ENCODE measurements at regions not wholly inside any gene's neighbourhood (a gene's known extent, or its start where the extent isn't known, plus 50 kb on each side); places are given as distances from the start of the nearest gene placed in this dataset.
"Not testable (repeated sequence)": the region's sequence is repeated elsewhere in the genome, so short reads cannot be mapped to it uniquely, and the experiment has no call there.

GRCh38 chr1:243049716-243050115 lies 205.4 kb downstream of the CEP170 start:
- H3K79me2 ChIP-seq (ENCODE audit: insufficient read depth, low read length); H3K36me3 Mint-ChIP-seq; H3K9me3 Mint-ChIP-seq; H2AFZ ChIP-seq (ENCODE audit: insufficient read depth, low read depth, low read length, poor library complexity, severe bottlenecking); H3K4me2 ChIP-seq (replicated peaks; ENCODE audit: extremely low read depth, low read length, poor library complexity, severe bottlenecking); H3K4me3 Mint-ChIP-seq; H3K9me3 ChIP-seq (replicated peaks in 1 of 2; ENCODE audit: control insufficient read depth in 1 of 2, insufficient read depth in 1 of 2, low read length in 2 of 2); H3K36me3 ChIP-seq (replicated peaks in 1 of 2; ENCODE audit: control insufficient read depth in 1 of 2, insufficient read depth in 2 of 2, low read length in 2 of 2); H3K27ac ChIP-seq (ENCODE audit: low read depth in 1 of 2, low read length in 2 of 2); H3K4me1 Mint-ChIP-seq; DNase-seq; H3K4me3 ChIP-seq (replicated peaks in 1 of 3; ENCODE audit: low read depth in 2 of 3, low read length in 3 of 3); intact Hi-C loops (cut with micrococcal nuclease); H4K20me1 ChIP-seq (ENCODE audit: insufficient read depth, low read length); H3K4me1 ChIP-seq (ENCODE audit: control insufficient read depth in 1 of 2, insufficient read depth in 2 of 2, low read length in 2 of 2); H3K27me3 ChIP-seq (ENCODE audit: control insufficient read depth in 2 of 2, insufficient read depth in 2 of 2, low read length in 2 of 2); H3K27me3 Mint-ChIP-seq (ENCODE audit: low read depth in 3 of 3); H3K27ac Mint-ChIP-seq; H3K9ac ChIP-seq (ENCODE audit: insufficient read depth, low read length, poor library complexity, severe bottlenecking): not testable (repeated sequence)
- WGBS (ENCODE audit: insufficient coverage) = 87% methylated on average over 3 of the region's 14 CpGs

- H3K4me3 ChIP-seq (replicated peaks in 1 of 3; ENCODE audit: low read depth in 2 of 3, low read length in 3 of 3); H3K9me3 Mint-ChIP-seq; H3K9me3 ChIP-seq (replicated peaks in 1 of 2; ENCODE audit: control insufficient read depth in 1 of 2, insufficient read depth in 1 of 2, low read length in 2 of 2); H3K27ac Mint-ChIP-seq; H3K4me1 Mint-ChIP-seq; H3K79me2 ChIP-seq (ENCODE audit: insufficient read depth, low read length); H3K4me2 ChIP-seq (replicated peaks; ENCODE audit: extremely low read depth, low read length, poor library complexity, severe bottlenecking); H3K9ac ChIP-seq (ENCODE audit: insufficient read depth, low read length, poor library complexity, severe bottlenecking); H3K27ac ChIP-seq (ENCODE audit: low read depth in 1 of 2, low read length in 2 of 2); H3K36me3 ChIP-seq (replicated peaks in 1 of 2; ENCODE audit: control insufficient read depth in 1 of 2, insufficient read depth in 2 of 2, low read length in 2 of 2); intact Hi-C loops (cut with micrococcal nuclease); H3K36me3 Mint-ChIP-seq; H4K20me1 ChIP-seq (ENCODE audit: insufficient read depth, low read length); H2AFZ ChIP-seq (ENCODE audit: insufficient read depth, low read depth, low read length, poor library complexity, severe bottlenecking); H3K27me3 Mint-ChIP-seq (ENCODE audit: low read depth in 3 of 3); H3K4me1 ChIP-seq (ENCODE audit: control insufficient read depth in 1 of 2, insufficient read depth in 2 of 2, low read length in 2 of 2); H3K4me3 Mint-ChIP-seq; H3K27me3 ChIP-seq (ENCODE audit: control insufficient read depth in 2 of 2, insufficient read depth in 2 of 2, low read length in 2 of 2); DNase-seq: not testable (repeated sequence)
- WGBS (ENCODE audit: insufficient coverage) = 100% methylated on average over 1 of the region's 4 CpGs
Measured at GRCh38 chr1:243021365-243021764, 233.7 kb downstream of the CEP170 start.

- DNase-seq = not testable (repeated sequence)
Measured at GRCh38 chr1:243019030-243019635, 235.9 kb downstream of the CEP170 start.

GRCh38 chr1:243010719-243011118 lies 244.4 kb downstream of the CEP170 start:
- H3K4me3 Mint-ChIP-seq; H3K36me3 Mint-ChIP-seq; H3K36me3 ChIP-seq (replicated peaks in 1 of 2; ENCODE audit: control insufficient read depth in 1 of 2, insufficient read depth in 2 of 2, low read length in 2 of 2); H3K27ac Mint-ChIP-seq; H4K20me1 ChIP-seq (ENCODE audit: insufficient read depth, low read length); H3K79me2 ChIP-seq (ENCODE audit: insufficient read depth, low read length); H3K9me3 ChIP-seq (replicated peaks in 1 of 2; ENCODE audit: control insufficient read depth in 1 of 2, insufficient read depth in 1 of 2, low read length in 2 of 2); DNase-seq; H3K4me1 Mint-ChIP-seq; H3K27me3 Mint-ChIP-seq (ENCODE audit: low read depth in 3 of 3); H3K9me3 Mint-ChIP-seq; H3K4me1 ChIP-seq (ENCODE audit: control insufficient read depth in 1 of 2, insufficient read depth in 2 of 2, low read length in 2 of 2); H2AFZ ChIP-seq (ENCODE audit: insufficient read depth, low read depth, low read length, poor library complexity, severe bottlenecking); H3K9ac ChIP-seq (ENCODE audit: insufficient read depth, low read length, poor library complexity, severe bottlenecking); H3K4me3 ChIP-seq (replicated peaks in 1 of 3; ENCODE audit: low read depth in 2 of 3, low read length in 3 of 3); intact Hi-C loops (cut with micrococcal nuclease); H3K4me2 ChIP-seq (replicated peaks; ENCODE audit: extremely low read depth, low read length, poor library complexity, severe bottlenecking); H3K27ac ChIP-seq (ENCODE audit: low read depth in 1 of 2, low read length in 2 of 2); H3K27me3 ChIP-seq (ENCODE audit: control insufficient read depth in 2 of 2, insufficient read depth in 2 of 2, low read length in 2 of 2): not testable (repeated sequence)
- no CpG with 5 or more reads among the region's 3 CpGs for WGBS (ENCODE audit: insufficient coverage)

More at GRCh38 chr1:243019030-243019635, 235.9 kb downstream of the CEP170 start:
- H3K36me3 ChIP-seq (replicated peaks in 1 of 2; ENCODE audit: control insufficient read depth in 1 of 2, insufficient read depth in 2 of 2, low read length in 2 of 2); H3K27ac ChIP-seq (ENCODE audit: low read depth in 1 of 2, low read length in 2 of 2); intact Hi-C loops (cut with micrococcal nuclease); H3K27me3 ChIP-seq (ENCODE audit: control insufficient read depth in 2 of 2, insufficient read depth in 2 of 2, low read length in 2 of 2); H4K20me1 ChIP-seq (ENCODE audit: insufficient read depth, low read length); H3K4me1 ChIP-seq (ENCODE audit: control insufficient read depth in 1 of 2, insufficient read depth in 2 of 2, low read length in 2 of 2); H3K4me2 ChIP-seq (replicated peaks; ENCODE audit: extremely low read depth, low read length, poor library complexity, severe bottlenecking); H3K4me3 Mint-ChIP-seq; H3K79me2 ChIP-seq (ENCODE audit: insufficient read depth, low read length); H3K4me3 ChIP-seq (replicated peaks in 1 of 3; ENCODE audit: low read depth in 2 of 3, low read length in 3 of 3); H2AFZ ChIP-seq (ENCODE audit: insufficient read depth, low read depth, low read length, poor library complexity, severe bottlenecking); H3K9ac ChIP-seq (ENCODE audit: insufficient read depth, low read length, poor library complexity, severe bottlenecking); H3K27ac Mint-ChIP-seq; H3K36me3 Mint-ChIP-seq; H3K4me1 Mint-ChIP-seq; H3K27me3 Mint-ChIP-seq (ENCODE audit: low read depth in 3 of 3); H3K9me3 Mint-ChIP-seq; H3K9me3 ChIP-seq (replicated peaks in 1 of 2; ENCODE audit: control insufficient read depth in 1 of 2, insufficient read depth in 1 of 2, low read length in 2 of 2): not testable (repeated sequence)
- WGBS (ENCODE audit: insufficient coverage) = no CpG with 5 or more reads among the region's 1 CpG

Measured in CD14-positive monocyte (primary cell).